ENCODE measurements at regions not wholly inside any gene's neighbourhood (a gene's known extent, or its start where the extent isn't known, plus 50 kb on each side); places are given as distances from the start of the nearest gene placed in this dataset.

DNA sequence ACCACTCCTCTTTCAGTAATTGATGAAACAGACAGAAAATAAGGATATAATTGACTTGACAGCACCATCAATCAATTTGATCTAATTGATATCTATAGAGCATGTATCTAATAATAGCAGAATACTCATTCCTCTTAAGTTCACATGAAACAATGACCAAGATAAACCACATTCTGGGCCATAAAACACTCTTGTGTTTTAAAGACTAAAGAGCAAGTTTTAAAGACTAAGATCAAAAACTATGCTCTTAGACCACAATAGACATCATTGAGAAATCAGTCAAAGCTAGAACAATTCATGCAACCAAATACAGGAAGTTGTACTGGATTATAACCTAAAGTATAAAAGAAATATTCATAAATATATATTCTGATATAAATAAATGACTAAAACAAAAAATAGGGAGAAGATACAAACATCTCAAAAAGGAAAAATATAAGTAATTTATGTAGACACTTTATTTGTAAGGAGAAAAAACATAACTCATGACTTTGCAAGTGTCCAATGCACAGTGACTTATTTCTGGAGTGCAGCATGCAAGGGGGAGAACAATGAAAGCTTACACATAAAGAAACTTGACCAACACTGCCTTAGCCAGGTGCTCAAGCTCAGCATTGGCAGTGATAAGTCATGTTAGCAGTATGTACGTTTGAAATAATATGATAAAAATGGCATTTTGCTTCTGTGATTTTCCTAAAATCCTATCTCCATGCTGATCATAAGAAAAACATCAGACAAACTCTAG lies 312.7 kb upstream of the IGFBP3 start:
- Histone ChIP-seq H3K9ac (ENCODE audit: low read length) (no peak overlapping the region), H2AFZ (ENCODE audit: insufficient read depth, low read depth, low read length, poor library complexity, severe bottlenecking) (no peak overlapping the region), H3K4me1 (ENCODE audit: control insufficient read depth in 2 of 2, insufficient read depth in 2 of 2, low read length in 2 of 2) (no peaks in the 10 kb centered on the region), H4K20me1 (ENCODE audit: control insufficient read depth, insufficient read depth, low read length, poor library complexity, severe bottlenecking) (no peaks in the 10 kb centered on the region), H3K9me3 (ENCODE audit: control extremely low read depth in 1 of 3, control insufficient read depth in 2 of 3, insufficient read depth in 1 of 3, low read length in 2 of 3) (no peaks in the 10 kb centered on the region), H3K36me3 (replicated peaks in 1 of 2; ENCODE audit: control extremely low read depth in 1 of 2, control insufficient read depth in 1 of 2, extremely low read depth in 1 of 2, insufficient read depth in 2 of 2, low read length in 1 of 2) (no peaks in the 10 kb centered on the region), H3K79me2 (ENCODE audit: control insufficient read depth, insufficient read depth, low read length) (no peaks in the 10 kb centered on the region), H3K4me2 (replicated peaks; ENCODE audit: low read depth, low read length, poor library complexity, severe bottlenecking) (no peak overlapping the region), H3K4me3 (ENCODE audit: control extremely low read depth in 1 of 5, extremely low read depth in 1 of 5, insufficient read depth in 1 of 5, low read depth in 2 of 5, low read length in 4 of 5) (no peak overlapping the region), H3K27ac (ENCODE audit: low read length in 2 of 2) (no peak overlapping the region), H3K27me3 (replicated peaks in 1 of 4; ENCODE audit: control extremely low read depth in 1 of 4, control insufficient read depth in 3 of 4, insufficient read depth in 4 of 4, low read length in 3 of 4) (no peaks in the 10 kb centered on the region)
- no peak overlapping the region for H3K4me3 Mint-ChIP-seq
- no peak overlapping the region for H3K27ac Mint-ChIP-seq
- ChIA-PET CTCF (no interaction called here), POLR2A (no interaction called here)
- TF ChIP-seq, protein P1, sequence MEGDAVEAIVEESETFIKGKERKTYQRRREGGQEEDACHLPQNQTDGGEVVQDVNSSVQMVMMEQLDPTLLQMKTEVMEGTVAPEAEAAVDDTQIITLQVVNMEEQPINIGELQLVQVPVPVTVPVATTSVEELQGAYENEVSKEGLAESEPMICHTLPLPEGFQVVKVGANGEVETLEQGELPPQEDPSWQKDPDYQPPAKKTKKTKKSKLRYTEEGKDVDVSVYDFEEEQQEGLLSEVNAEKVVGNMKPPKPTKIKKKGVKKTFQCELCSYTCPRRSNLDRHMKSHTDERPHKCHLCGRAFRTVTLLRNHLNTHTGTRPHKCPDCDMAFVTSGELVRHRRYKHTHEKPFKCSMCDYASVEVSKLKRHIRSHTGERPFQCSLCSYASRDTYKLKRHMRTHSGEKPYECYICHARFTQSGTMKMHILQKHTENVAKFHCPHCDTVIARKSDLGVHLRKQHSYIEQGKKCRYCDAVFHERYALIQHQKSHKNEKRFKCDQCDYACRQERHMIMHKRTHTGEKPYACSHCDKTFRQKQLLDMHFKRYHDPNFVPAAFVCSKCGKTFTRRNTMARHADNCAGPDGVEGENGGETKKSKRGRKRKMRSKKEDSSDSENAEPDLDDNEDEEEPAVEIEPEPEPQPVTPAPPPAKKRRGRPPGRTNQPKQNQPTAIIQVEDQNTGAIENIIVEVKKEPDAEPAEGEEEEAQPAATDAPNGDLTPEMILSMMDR (IDR thresholded peaks at IDR 0.05): no peak
- TF ChIP-seq EZH2 (IDR thresholded peaks at IDR 0.05; ENCODE audit: borderline replicate concordance, insufficient read depth, low read depth, low read length, poor library complexity, severe bottlenecking): no peak
- no peaks in the 10 kb centered on the region for H3K27me3 Mint-ChIP-seq
- intact Hi-C loops (cut with micrococcal nuclease): no loop called here
- no peaks in the 10 kb centered on the region for H3K4me1 Mint-ChIP-seq
- no CpG with 5 or more reads among the region's 1 CpG for WGBS (ENCODE audit: insufficient coverage)
- DNase-seq (no peak), ATAC-seq (ENCODE audit: low read depth) (no peak)
- H3K9me3 Mint-ChIP-seq (ENCODE audit: insufficient read depth): no peaks in the 10 kb centered on the region

DNA sequence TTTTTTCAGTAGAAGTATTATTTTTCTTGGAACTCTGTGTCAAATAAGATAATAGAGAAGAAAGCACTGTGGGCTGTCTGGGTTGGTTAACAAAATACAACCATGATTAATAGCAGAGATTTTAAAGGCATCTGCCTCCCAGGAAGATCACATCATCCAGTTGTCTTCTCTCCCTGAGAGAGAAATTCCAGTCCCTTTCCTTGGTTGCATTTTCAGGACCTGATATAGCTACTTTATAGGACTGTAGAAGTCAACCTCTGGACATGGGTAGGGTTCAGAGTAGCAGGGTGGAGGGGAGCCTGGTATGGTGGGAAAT lies 309.9 kb upstream of the IGFBP3 start:
- H3K9me3 ChIP-seq (ENCODE audit: control extremely low read depth in 1 of 3, control insufficient read depth in 2 of 3, insufficient read depth in 1 of 3, low read length in 2 of 3): no peaks in the 10 kb centered on the region
- Mint-ChIP-seq H3K9me3 (ENCODE audit: insufficient read depth) (no peaks in the 10 kb centered on the region), H3K4me3 (no peak overlapping the region), H3K27me3 (no peaks in the 10 kb centered on the region), H3K4me1 (no peaks in the 10 kb centered on the region), H3K27ac (no peak overlapping the region)
- H3K9ac ChIP-seq (ENCODE audit: low read length): no peak overlapping the region
- H3K36me3 ChIP-seq (replicated peaks in 1 of 2; ENCODE audit: control extremely low read depth in 1 of 2, control insufficient read depth in 1 of 2, extremely low read depth in 1 of 2, insufficient read depth in 2 of 2, low read length in 1 of 2): no peaks in the 10 kb centered on the region
- no peak overlapping the region for H3K4me3 ChIP-seq (ENCODE audit: control extremely low read depth in 1 of 5, extremely low read depth in 1 of 5, insufficient read depth in 1 of 5, low read depth in 2 of 5, low read length in 4 of 5)
- H3K27me3 ChIP-seq (replicated peaks in 1 of 4; ENCODE audit: control extremely low read depth in 1 of 4, control insufficient read depth in 3 of 4, insufficient read depth in 4 of 4, low read length in 3 of 4): no peaks in the 10 kb centered on the region
- H3K27ac ChIP-seq (ENCODE audit: low read length in 2 of 2): no peak overlapping the region
- ChIA-PET POLR2A (no interaction called here), CTCF (no interaction called here)
- TF ChIP-seq, protein P1 (IDR thresholded peaks at IDR 0.05): no peak
- no peak for TF ChIP-seq EZH2 (IDR thresholded peaks at IDR 0.05; ENCODE audit: borderline replicate concordance, insufficient read depth, low read depth, low read length, poor library complexity, severe bottlenecking)
- no peak overlapping the region for H2AFZ ChIP-seq (ENCODE audit: insufficient read depth, low read depth, low read length, poor library complexity, severe bottlenecking)
- H4K20me1 ChIP-seq (ENCODE audit: control insufficient read depth, insufficient read depth, low read length, poor library complexity, severe bottlenecking): no peaks in the 10 kb centered on the region
- H3K4me1 ChIP-seq (ENCODE audit: control insufficient read depth in 2 of 2, insufficient read depth in 2 of 2, low read length in 2 of 2): no peaks in the 10 kb centered on the region
- H3K79me2 ChIP-seq (ENCODE audit: control insufficient read depth, insufficient read depth, low read length): no peaks in the 10 kb centered on the region
- DNase-seq (no peak), ATAC-seq (ENCODE audit: low read depth) (no peak)
- H3K4me2 ChIP-seq (replicated peaks; ENCODE audit: low read depth, low read length, poor library complexity, severe bottlenecking): no peak overlapping the region
- intact Hi-C loops (cut with micrococcal nuclease): no loop called here
